ENCODE measurements at regions not wholly inside any gene's neighbourhood (a gene's known extent, or its start where the extent isn't known, plus 50 kb on each side); places are given as distances from the start of the nearest gene placed in this dataset.
A peak's percentile ranks its signal among the peaks of the same experiment; 100 is the strongest.

- DNase-seq (ENCODE audit: low read depth): peak; percentile 3
- TF ChIP-seq CTCF (IDR thresholded peaks at IDR 0.05; ENCODE audit: insufficient read depth, low read depth, low read length): no peak
Observed at GRCh38 chr11:92838759-92839310, 130.6 kb upstream of the MTNR1B start.

GRCh38 chr11:92839450-92839849 lies 130.0 kb upstream of the MTNR1B start:
- TF ChIP-seq CTCF (IDR thresholded peaks at IDR 0.05; ENCODE audit: insufficient read depth, low read depth, low read length): no peak
- no peak overlapping the region for H3K4me3 ChIP-seq (ENCODE audit: low read depth, low read length)
- DNase-seq (ENCODE audit: low read depth): no peak

More at GRCh38 chr11:92838759-92839310, 130.6 kb upstream of the MTNR1B start:
- no peak overlapping the region for H3K4me3 ChIP-seq (ENCODE audit: low read depth, low read length)

GRCh38 chr11:92841719-92842118 lies 127.7 kb upstream of the MTNR1B start:
- DNase-seq (ENCODE audit: low read depth): no peak
- TF ChIP-seq CTCF (IDR thresholded peaks at IDR 0.05; ENCODE audit: insufficient read depth, low read depth, low read length): no peak
- H3K4me3 ChIP-seq (ENCODE audit: low read depth, low read length): no peak overlapping the region

- DNase-seq (ENCODE audit: low read depth): no peak
- no peak overlapping the region for H3K4me3 ChIP-seq (ENCODE audit: low read depth, low read length)
- no peak for TF ChIP-seq CTCF (IDR thresholded peaks at IDR 0.05; ENCODE audit: insufficient read depth, low read depth, low read length)
Observed at GRCh38 chr11:92843455-92843854, 126.0 kb upstream of the MTNR1B start.

- DNase-seq (ENCODE audit: low read depth): no peak
- no peak overlapping the region for H3K4me3 ChIP-seq (ENCODE audit: low read depth, low read length)
- TF ChIP-seq CTCF (IDR thresholded peaks at IDR 0.05; ENCODE audit: insufficient read depth, low read depth, low read length): no peak
Observed at GRCh38 chr11:92844197-92844596, 125.3 kb upstream of the MTNR1B start.

- no peak overlapping the region for H3K4me3 ChIP-seq (ENCODE audit: low read depth, low read length)
- TF ChIP-seq CTCF (IDR thresholded peaks at IDR 0.05; ENCODE audit: insufficient read depth, low read depth, low read length): no peak
- no peak for DNase-seq (ENCODE audit: low read depth)
Observed at GRCh38 chr11:92845390-92845789, 124.1 kb upstream of the MTNR1B start.

GRCh38 chr11:92845805-92846204 lies 123.6 kb upstream of the MTNR1B start:
- no peak overlapping the region for H3K4me3 ChIP-seq (ENCODE audit: low read depth, low read length)
- no peak for DNase-seq (ENCODE audit: low read depth)
- TF ChIP-seq CTCF (IDR thresholded peaks at IDR 0.05; ENCODE audit: insufficient read depth, low read depth, low read length): no peak

All from fibroblast of villous mesenchyme (primary cell).